ENCODE measurements at regions not wholly inside any gene's neighbourhood (a gene's known extent, or its start where the extent isn't known, plus 50 kb on each side); places are given as distances from the start of the nearest gene placed in this dataset.

- DNase-seq = no peak
Measured at GRCh38 chr5:167576126-167576525, 715.3 kb upstream of the WWC1 start.

GRCh38 chr5:167576897-167577296 is 714.5 kb upstream of the WWC1 start:
- DNase-seq = no peak

- no peak for DNase-seq
Measured at GRCh38 chr5:167577616-167578015, 713.8 kb upstream of the WWC1 start.

- no peak for DNase-seq
Measured at GRCh38 chr5:167578977-167579692, 712.3 kb upstream of the WWC1 start.

GRCh38 chr5:167579693-167580055 is 711.8 kb upstream of the WWC1 start:
- no peak for DNase-seq

- no peak for DNase-seq
Measured at GRCh38 chr5:167580608-167581007, 710.8 kb upstream of the WWC1 start.

GRCh38 chr5:167582283-167582682 is 709.2 kb upstream of the WWC1 start:
- DNase-seq = no peak

GRCh38 chr5:167582886-167583285 is 708.6 kb upstream of the WWC1 start:
- no peak for DNase-seq

- DNase-seq = no peak
Measured at GRCh38 chr5:167585184-167585583, 706.3 kb upstream of the WWC1 start.

- DNase-seq = no peak
Measured at GRCh38 chr5:167587772-167588437, 703.5 kb upstream of the WWC1 start.

GRCh38 chr5:167592114-167592513 is 699.3 kb upstream of the WWC1 start:
- no peak for DNase-seq

GRCh38 chr5:167593329-167594060 is 698.0 kb upstream of the WWC1 start:
- no peak for DNase-seq

- no peak for DNase-seq
Measured at GRCh38 chr5:167594061-167594435, 697.4 kb upstream of the WWC1 start.

- DNase-seq = no peak
Measured at GRCh38 chr5:167594750-167595149, 696.7 kb upstream of the WWC1 start.

- no peak for DNase-seq
Measured at GRCh38 chr5:167595196-167595595, 696.2 kb upstream of the WWC1 start.

- no peak for DNase-seq
Measured at GRCh38 chr5:167598166-167598565, 693.3 kb upstream of the WWC1 start.

GRCh38 chr5:167602067-167602466 is 689.4 kb upstream of the WWC1 start:
- DNase-seq = no peak

GRCh38 chr5:167603135-167603534 is 688.3 kb upstream of the WWC1 start:
- no peak for DNase-seq

- DNase-seq = no peak
Measured at GRCh38 chr5:167608390-167609272, 682.8 kb upstream of the WWC1 start.

GRCh38 chr5:167614294-167615021 is 677.0 kb upstream of the WWC1 start:
- DNase-seq = no peak

- DNase-seq = no peak
Measured at GRCh38 chr5:167616043-167616890, 675.2 kb upstream of the WWC1 start.

All from stimulated activated CD4-positive, alpha-beta T cell treated with anti-CD3 and anti-CD28 coated beads, Interleukin-2, amount 100 ng/mL, for 48 hours (primary cell).